Endothelial cell of umbilical vein (primary cell): ENCODE measurements at regions not wholly inside any gene's neighbourhood (a gene's known extent, or its start where the extent isn't known, plus 50 kb on each side); places are given as distances from the start of the nearest gene placed in this dataset.

Source experiments
- EZH2 ChIP-seq: IDR thresholded peaks from 2 replicates; pipeline ENCODE4 v1.6.1; 2012; ENCODE audit warnings: borderline replicate concordance, low read depth, mild to moderate bottlenecking, moderate library complexity, low read length, inconsistent platforms; ENCODE audit not compliant: severe bottlenecking
- FOS ChIP-seq: IDR thresholded peaks from 2 replicates; pipeline ENCODE4 v1.6.1; 2011; ENCODE audit warnings: mild to moderate bottlenecking, low read length, moderate library complexity, borderline replicate concordance; ENCODE audit not compliant: insufficient read depth
- GATA2 ChIP-seq: IDR thresholded peaks from 2 replicates; pipeline ENCODE4 v1.7.0; 2011; ENCODE audit warnings: low read depth, mild to moderate bottlenecking, moderate library complexity, mixed read lengths, low read length; ENCODE audit not compliant: insufficient read length, insufficient read depth
- POLR2A ChIP-seq: IDR thresholded peaks from 2 replicates; pipeline ENCODE4 v1.6.1; 2012; ENCODE audit warnings: low read depth, mild to moderate bottlenecking, control low read depth, low read length
- POLR2AphosphoS5 ChIP-seq: IDR thresholded peaks from 2 replicates; pipeline ENCODE4 v1.6.1; 2012; ENCODE audit warnings: low read depth, mild to moderate bottlenecking, control low read depth, low read length, moderate library complexity; ENCODE audit not compliant: insufficient read depth
- TF ChIP-seq, protein P1 (sequence below), 2 donors: IDR thresholded peaks; 1 replicate in 1 of 2; 2 replicates in 1 of 2; pipeline ENCODE4 v1.5.1; 2011; ENCODE audit warnings: low read length in 2 of 2, mild to moderate bottlenecking in 2 of 2, moderate library complexity in 2 of 2, control low read depth in 1 of 2, inconsistent platforms in 1 of 2, low read depth in 1 of 2; ENCODE audit not compliant: insufficient read depth in 1 of 2; ENCODE audit errors: extremely low read depth in 1 of 2
- TF ChIP-seq, protein P2 (sequence below): IDR thresholded peaks from 2 replicates; pipeline ENCODE4 v1.6.1; 2011; ENCODE audit not compliant: insufficient read depth, insufficient read length

DNA sequence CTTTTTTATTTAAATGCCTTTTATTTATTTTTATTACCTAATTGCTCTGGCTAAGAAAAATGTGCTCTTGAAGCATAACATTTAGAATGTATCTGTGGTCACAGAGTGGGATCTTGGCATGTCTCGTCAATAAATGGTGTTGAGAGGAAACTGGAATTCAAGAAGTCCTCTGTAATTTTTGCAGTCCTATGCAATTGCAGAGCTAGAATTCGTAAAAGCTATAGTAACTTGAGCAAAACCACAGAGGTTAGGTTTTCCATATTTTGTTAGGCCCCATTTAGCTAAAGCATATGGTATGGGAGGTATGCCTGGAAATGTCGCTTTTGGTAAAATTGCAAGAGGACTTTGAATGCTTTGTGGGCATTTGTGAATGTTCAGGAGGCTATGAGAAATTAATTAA, 466.7 kb upstream of the NFIA start:
- TF ChIP-seq, protein P1, sequence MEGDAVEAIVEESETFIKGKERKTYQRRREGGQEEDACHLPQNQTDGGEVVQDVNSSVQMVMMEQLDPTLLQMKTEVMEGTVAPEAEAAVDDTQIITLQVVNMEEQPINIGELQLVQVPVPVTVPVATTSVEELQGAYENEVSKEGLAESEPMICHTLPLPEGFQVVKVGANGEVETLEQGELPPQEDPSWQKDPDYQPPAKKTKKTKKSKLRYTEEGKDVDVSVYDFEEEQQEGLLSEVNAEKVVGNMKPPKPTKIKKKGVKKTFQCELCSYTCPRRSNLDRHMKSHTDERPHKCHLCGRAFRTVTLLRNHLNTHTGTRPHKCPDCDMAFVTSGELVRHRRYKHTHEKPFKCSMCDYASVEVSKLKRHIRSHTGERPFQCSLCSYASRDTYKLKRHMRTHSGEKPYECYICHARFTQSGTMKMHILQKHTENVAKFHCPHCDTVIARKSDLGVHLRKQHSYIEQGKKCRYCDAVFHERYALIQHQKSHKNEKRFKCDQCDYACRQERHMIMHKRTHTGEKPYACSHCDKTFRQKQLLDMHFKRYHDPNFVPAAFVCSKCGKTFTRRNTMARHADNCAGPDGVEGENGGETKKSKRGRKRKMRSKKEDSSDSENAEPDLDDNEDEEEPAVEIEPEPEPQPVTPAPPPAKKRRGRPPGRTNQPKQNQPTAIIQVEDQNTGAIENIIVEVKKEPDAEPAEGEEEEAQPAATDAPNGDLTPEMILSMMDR (IDR thresholded peaks at IDR 0.05; ENCODE audit: extremely low read depth in 1 of 2, insufficient read depth in 1 of 2, low read depth in 1 of 2, low read length in 2 of 2): no peak
- TF ChIP-seq, protein P2, sequence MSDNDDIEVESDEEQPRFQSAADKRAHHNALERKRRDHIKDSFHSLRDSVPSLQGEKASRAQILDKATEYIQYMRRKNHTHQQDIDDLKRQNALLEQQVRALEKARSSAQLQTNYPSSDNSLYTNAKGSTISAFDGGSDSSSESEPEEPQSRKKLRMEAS: no peak
- TF ChIP-seq EZH2 (no peak), POLR2A (no peak), POLR2AphosphoS5 (no peak), GATA2 (no peak), FOS (no peak)
